ENCODE measurements at regions not wholly inside any gene's neighbourhood (a gene's known extent, or its start where the extent isn't known, plus 50 kb on each side); places are given as distances from the start of the nearest gene placed in this dataset.
"Not testable (repeated sequence)": the region's sequence is repeated elsewhere in the genome, so short reads cannot be mapped to it uniquely, and the experiment has no call there.

DNA sequence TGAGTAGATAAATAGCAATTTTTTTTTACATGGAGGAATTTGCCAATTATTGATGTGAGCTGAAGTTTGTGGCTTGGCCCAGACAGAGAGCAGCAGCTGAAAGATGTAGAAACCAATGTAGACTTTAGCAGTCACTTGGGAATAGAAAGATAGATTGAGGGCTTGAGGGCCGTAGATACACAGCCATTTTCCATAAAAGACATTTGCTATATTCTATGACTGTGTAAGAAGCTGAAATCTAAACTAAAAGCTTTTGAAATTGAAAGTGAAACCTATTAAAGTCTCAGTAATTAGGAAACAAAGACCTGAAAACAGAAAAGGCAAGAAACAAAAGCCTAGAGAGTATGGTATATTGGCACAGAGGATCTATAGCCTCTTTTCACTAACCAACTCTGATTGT is 332.7 kb downstream of the CENPW start:
- H3K27ac ChIP-seq (replicated peaks), result no peak overlapping the region
- TF ChIP-seq, protein P1, sequence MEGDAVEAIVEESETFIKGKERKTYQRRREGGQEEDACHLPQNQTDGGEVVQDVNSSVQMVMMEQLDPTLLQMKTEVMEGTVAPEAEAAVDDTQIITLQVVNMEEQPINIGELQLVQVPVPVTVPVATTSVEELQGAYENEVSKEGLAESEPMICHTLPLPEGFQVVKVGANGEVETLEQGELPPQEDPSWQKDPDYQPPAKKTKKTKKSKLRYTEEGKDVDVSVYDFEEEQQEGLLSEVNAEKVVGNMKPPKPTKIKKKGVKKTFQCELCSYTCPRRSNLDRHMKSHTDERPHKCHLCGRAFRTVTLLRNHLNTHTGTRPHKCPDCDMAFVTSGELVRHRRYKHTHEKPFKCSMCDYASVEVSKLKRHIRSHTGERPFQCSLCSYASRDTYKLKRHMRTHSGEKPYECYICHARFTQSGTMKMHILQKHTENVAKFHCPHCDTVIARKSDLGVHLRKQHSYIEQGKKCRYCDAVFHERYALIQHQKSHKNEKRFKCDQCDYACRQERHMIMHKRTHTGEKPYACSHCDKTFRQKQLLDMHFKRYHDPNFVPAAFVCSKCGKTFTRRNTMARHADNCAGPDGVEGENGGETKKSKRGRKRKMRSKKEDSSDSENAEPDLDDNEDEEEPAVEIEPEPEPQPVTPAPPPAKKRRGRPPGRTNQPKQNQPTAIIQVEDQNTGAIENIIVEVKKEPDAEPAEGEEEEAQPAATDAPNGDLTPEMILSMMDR (IDR thresholded peaks at IDR 0.05; ENCODE audit: borderline replicate concordance), result no peak

DNA sequence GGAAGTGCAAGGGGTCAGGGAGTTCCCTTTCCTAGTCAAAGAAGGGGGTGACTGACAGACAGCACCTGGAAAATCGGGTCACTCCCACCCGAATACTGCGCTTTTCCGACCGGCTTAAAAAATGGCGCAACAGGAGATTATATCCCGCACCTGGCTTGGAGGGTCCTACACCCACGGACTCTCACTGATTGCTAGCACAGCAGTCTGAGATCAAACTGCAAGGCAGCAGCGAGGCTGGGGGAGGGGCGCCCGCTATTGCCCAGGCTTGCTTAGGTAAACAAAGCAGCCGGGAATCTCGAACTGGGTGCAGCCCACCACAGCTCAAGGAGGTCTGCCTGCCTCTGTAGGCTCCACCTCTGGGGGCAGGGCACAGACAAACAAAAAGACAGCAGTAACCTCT is 333.8 kb downstream of the CENPW start:
- DNase-seq; intact Hi-C loops (cut with micrococcal nuclease); H3K27ac ChIP-seq (replicated peaks): not testable (repeated sequence)

More for the DNA sequence above, 332.7 kb downstream of the CENPW start:
- Histone ChIP-seq H3K9me3 (replicated peaks) (peaks cover 22% of the 10 kb centered on the region), H3K4me1 (no peaks in the 10 kb centered on the region), H3K36me3 (no peaks in the 10 kb centered on the region), H3K4me3 (no peak overlapping the region), H3K27me3 (ENCODE audit: low read depth) (no peaks in the 10 kb centered on the region)
- DNase-seq, result no peak
- intact Hi-C loops (cut with micrococcal nuclease), result no loop called here

DNA sequence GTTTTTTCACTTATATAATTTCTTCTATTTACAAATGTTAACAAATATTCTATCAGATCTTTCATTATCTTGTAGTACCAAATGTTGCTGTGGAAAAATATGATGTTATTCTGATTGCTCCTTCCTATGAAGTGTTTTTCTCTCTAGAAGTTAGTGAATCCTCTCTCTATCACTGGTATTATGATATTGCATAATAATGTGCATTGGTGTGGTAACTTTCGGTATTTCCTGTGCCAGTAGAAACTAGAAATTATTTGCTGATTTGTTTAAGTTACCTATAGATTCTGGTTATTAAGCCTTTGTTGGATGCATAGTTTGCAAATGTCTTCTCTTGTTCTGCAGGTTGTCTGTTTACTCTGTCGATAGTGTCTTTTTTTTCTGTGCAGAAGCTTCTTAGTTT is 342.5 kb downstream of the CENPW start:
- intact Hi-C loops (cut with micrococcal nuclease), result no loop called here
- Histone ChIP-seq H3K9me3 (replicated peaks) (peaks cover 40% of the 10 kb centered on the region), H3K4me1 (no peaks in the 10 kb centered on the region), H3K36me3 (no peaks in the 10 kb centered on the region), H3K27me3 (ENCODE audit: low read depth) (no peaks in the 10 kb centered on the region), H3K4me3 (no peak overlapping the region), H3K27ac (replicated peaks) (no peak overlapping the region)
- TF ChIP-seq, protein P1 (IDR thresholded peaks at IDR 0.05; ENCODE audit: borderline replicate concordance), result no peak
- no peak for DNase-seq

More for the DNA sequence above, 333.8 kb downstream of the CENPW start:
- H3K27me3 ChIP-seq (ENCODE audit: low read depth); H3K36me3 ChIP-seq; H3K4me3 ChIP-seq; H3K4me1 ChIP-seq: not testable (repeated sequence)
- peaks cover 24% of the 10 kb centered on the region for H3K9me3 ChIP-seq (replicated peaks)

DNA sequence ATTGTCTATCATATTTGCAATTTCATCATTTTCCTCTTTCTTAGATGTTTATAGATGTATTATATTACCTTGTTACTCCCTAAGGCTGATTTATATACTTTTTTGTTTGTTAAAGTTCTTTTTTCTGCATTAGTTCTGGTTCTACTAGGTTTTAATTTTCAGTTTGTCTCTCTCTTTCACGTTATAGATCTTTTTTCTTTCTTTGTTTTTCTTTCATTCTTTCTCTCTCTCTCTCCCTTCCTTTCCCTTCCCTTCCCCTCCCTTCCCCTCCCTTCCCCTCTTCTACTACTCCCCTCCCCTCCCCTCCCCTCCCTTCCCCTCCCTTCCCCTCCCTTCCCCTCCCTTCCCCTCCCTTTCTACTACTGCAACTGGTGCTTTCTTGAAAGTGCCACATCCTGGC is 345.3 kb downstream of the CENPW start:
- no peak overlapping the region for H3K27ac ChIP-seq (replicated peaks)

DNA sequence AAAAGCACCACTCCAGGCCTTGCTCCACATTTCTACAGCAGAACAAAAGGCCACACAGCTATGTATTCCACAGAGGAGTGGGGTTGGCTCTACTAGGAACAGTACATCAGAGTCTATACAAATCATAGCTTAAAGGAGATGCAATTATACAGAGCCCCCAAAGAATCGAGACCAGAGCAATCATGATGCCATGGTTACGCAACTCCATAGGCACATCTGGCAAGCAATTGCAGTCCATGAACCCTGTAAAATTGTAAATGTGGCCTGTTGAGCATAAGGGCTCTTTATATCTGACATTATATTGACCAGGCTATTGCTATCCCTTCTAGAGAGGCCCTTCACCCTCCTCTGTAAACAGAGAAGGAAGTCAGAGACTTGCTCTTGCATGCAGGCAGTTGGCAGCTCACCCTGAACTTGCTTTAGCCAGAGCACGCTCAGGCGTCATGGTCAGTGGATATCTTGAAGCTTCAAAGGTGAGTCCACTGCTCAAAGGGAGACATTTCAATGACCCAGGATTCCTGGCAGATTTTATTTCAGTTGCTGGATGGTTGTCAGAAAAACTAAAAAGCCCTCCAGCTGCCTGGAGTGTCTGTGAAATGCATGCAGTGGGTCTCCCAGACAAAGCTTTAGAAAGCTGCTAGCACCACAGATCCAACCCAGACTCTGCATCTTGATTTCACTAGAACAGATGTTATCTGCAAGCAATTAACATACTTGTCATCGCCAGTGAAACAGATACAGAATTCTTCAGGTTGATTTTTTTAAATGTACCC is 357.2 kb downstream of the CENPW start:
- H3K4me3 ChIP-seq, result no peak overlapping the region
- no peak for DNase-seq
- H3K9me3 ChIP-seq (replicated peaks), result peaks cover 4% of the 10 kb centered on the region
- H3K27ac ChIP-seq (replicated peaks), result no peak overlapping the region
- no peaks in the 10 kb centered on the region for H3K27me3 ChIP-seq (ENCODE audit: low read depth)
- no peaks in the 10 kb centered on the region for H3K36me3 ChIP-seq
- TF ChIP-seq, protein P1 (IDR thresholded peaks at IDR 0.05; ENCODE audit: borderline replicate concordance), result no peak
- intact Hi-C loops (cut with micrococcal nuclease), result no loop called here
- no peaks in the 10 kb centered on the region for H3K4me1 ChIP-seq

More for the DNA sequence above, 345.3 kb downstream of the CENPW start:
- DNase-seq, result no peak
- intact Hi-C loops (cut with micrococcal nuclease), result no loop called here
- TF ChIP-seq, protein P1 (IDR thresholded peaks at IDR 0.05; ENCODE audit: borderline replicate concordance), result no peak
- no peaks in the 10 kb centered on the region for H3K27me3 ChIP-seq (ENCODE audit: low read depth)
- no peaks in the 10 kb centered on the region for H3K4me1 ChIP-seq
- H3K4me3 ChIP-seq, result no peak overlapping the region
- peaks cover 38% of the 10 kb centered on the region for H3K9me3 ChIP-seq (replicated peaks)
- H3K36me3 ChIP-seq, result no peaks in the 10 kb centered on the region

DNA sequence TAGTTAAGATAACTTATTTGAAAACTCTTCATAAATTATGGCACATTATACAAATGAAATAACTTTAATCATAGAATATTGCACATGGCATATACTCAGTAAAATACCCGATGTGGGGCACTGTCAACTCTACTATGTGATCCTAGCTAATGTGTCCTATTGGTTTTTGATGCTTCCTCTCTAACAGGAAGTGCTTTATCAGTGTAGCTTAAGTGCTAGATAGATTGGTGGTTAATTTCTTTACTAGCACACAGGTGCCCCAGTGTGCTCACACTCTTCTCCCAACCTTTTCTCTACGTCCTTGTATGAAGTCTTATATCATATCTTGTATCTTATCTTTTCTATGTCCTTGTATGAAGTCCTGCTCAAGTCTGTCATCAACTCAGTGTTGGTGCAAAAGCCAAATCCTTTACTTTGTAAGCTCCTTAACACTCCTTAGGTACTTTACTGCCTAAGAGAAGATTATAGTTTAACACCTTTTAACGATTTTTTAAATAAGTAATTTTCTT is 358.9 kb downstream of the CENPW start:
- H3K27ac ChIP-seq (replicated peaks), result no peak overlapping the region
- TF ChIP-seq, protein P1 (IDR thresholded peaks at IDR 0.05; ENCODE audit: borderline replicate concordance), result no peak
- no peak overlapping the region for H3K4me3 ChIP-seq
- no peaks in the 10 kb centered on the region for H3K36me3 ChIP-seq
- no peak for DNase-seq
- no peaks in the 10 kb centered on the region for H3K27me3 ChIP-seq (ENCODE audit: low read depth)
- no peaks in the 10 kb centered on the region for H3K4me1 ChIP-seq
- intact Hi-C loops (cut with micrococcal nuclease), result no loop called here
- H3K9me3 ChIP-seq (replicated peaks), result no peaks in the 10 kb centered on the region

Data from left ventricle myocardium inferior (tissue), 1 donor.